ENCODE measurements at regions not wholly inside any gene's neighbourhood (a gene's known extent, or its start where the extent isn't known, plus 50 kb on each side); places are given as distances from the start of the nearest gene placed in this dataset.
A peak's percentile ranks its signal among the peaks of the same experiment; 100 is the strongest.

GRCh38 chr2:241924069-241924908 lies 54.8 kb downstream of the RTP5 start:
- no peak for DNase-seq

GRCh38 chr2:241924909-241925250 lies 55.4 kb downstream of the RTP5 start:
- DNase-seq, result no peak

GRCh38 chr2:241925277-241925676 lies 55.7 kb downstream of the RTP5 start:
- no peak for DNase-seq

GRCh38 chr2:241925821-241926441 lies 56.4 kb downstream of the RTP5 start:
- DNase-seq, result no peak

GRCh38 chr2:241926541-241927311 lies 57.2 kb downstream of the RTP5 start:
- no peak for DNase-seq

GRCh38 chr2:241929551-241930490 lies 60.3 kb downstream of the RTP5 start:
- DNase-seq, result no peak

GRCh38 chr2:241931084-241931975 lies 61.8 kb downstream of the RTP5 start:
- no peak for DNase-seq

- DNase-seq, result no peak
These were observed 62.7 kb downstream of the RTP5 start for GRCh38 chr2:241931976-241932898.

GRCh38 chr2:241932899-241933178 lies 63.3 kb downstream of the RTP5 start:
- DNase-seq, result no peak

- DNase-seq, result no peak
These were observed 63.8 kb downstream of the RTP5 start for GRCh38 chr2:241933179-241933911.

GRCh38 chr2:241935314-241935713 lies 65.8 kb downstream of the RTP5 start:
- DNase-seq, result no peak

- DNase-seq, result no peak
These were observed 66.2 kb downstream of the RTP5 start for GRCh38 chr2:241935774-241936173.

- DNase-seq, result no peak
These were observed 67.1 kb downstream of the RTP5 start for GRCh38 chr2:241936457-241937133.

GRCh38 chr2:241937297-241937696 lies 67.8 kb downstream of the RTP5 start:
- no peak for DNase-seq

GRCh38 chr2:241939541-241939940 lies 70.0 kb downstream of the RTP5 start:
- no peak for DNase-seq

- DNase-seq, result peak in 1 of 2 experiments; percentile 9
These were observed 70.8 kb downstream of the RTP5 start for GRCh38 chr2:241940329-241940728.

GRCh38 chr2:241941691-241942301 lies 72.3 kb downstream of the RTP5 start:
- no peak for DNase-seq

- DNase-seq, result no peak
These were observed 73.1 kb downstream of the RTP5 start for GRCh38 chr2:241942416-241943208.
